Rectal smooth muscle tissue (tissue), 1 donor: ENCODE measurements at regions not wholly inside any gene's neighbourhood (a gene's known extent, or its start where the extent isn't known, plus 50 kb on each side); places are given as distances from the start of the nearest gene placed in this dataset.

Source experiments
- H3K27ac ChIP-seq: one replicate; pipeline ENCODE4 v1.7.0; 2013; ENCODE audit warnings: low read depth, low read length, inconsistent platforms
- H3K27me3 ChIP-seq: one replicate; pipeline ENCODE4 v1.7.0; 2013; ENCODE audit warnings: low read length; ENCODE audit not compliant: control insufficient read depth, insufficient read depth
- H3K36me3 ChIP-seq: one replicate; pipeline ENCODE4 v1.7.0; 2013; ENCODE audit warnings: low read length; ENCODE audit not compliant: control insufficient read depth, insufficient read depth
- H3K4me1 ChIP-seq: one replicate; pipeline ENCODE4 v1.7.0; 2013; ENCODE audit warnings: low read length; ENCODE audit not compliant: control insufficient read depth, insufficient read depth
- H3K4me3 ChIP-seq: one replicate; pipeline ENCODE4 v1.7.0; 2013; ENCODE audit warnings: low read length
- H3K9ac ChIP-seq: one replicate; pipeline ENCODE4 v1.7.0; 2013; ENCODE audit warnings: low read length

GRCh38 chr18:45496741-45497140, 118.5 kb upstream of the SLC14A2 start:
- Histone ChIP-seq H3K9ac (no peak overlapping the region), H3K4me3 (no peak overlapping the region), H3K36me3 (no peaks in the 10 kb centered on the region), H3K27ac (no peak overlapping the region), H3K4me1 (no peaks in the 10 kb centered on the region), H3K27me3 (no peaks in the 10 kb centered on the region)

GRCh38 chr18:45497595-45498286, 117.5 kb upstream of the SLC14A2 start:
- Histone ChIP-seq H3K9ac (no peak overlapping the region), H3K36me3 (no peaks in the 10 kb centered on the region), H3K27me3 (no peaks in the 10 kb centered on the region), H3K27ac (no peak overlapping the region), H3K4me3 (no peak overlapping the region), H3K4me1 (no peaks in the 10 kb centered on the region)

GRCh38 chr18:45498287-45498658, 117.0 kb upstream of the SLC14A2 start:
- Histone ChIP-seq H3K4me3 (no peak overlapping the region), H3K27me3 (no peaks in the 10 kb centered on the region), H3K9ac (no peak overlapping the region), H3K27ac (no peak overlapping the region), H3K4me1 (no peaks in the 10 kb centered on the region), H3K36me3 (no peaks in the 10 kb centered on the region)

- no peak overlapping the region for H3K4me3 ChIP-seq
- no peak overlapping the region for H3K9ac ChIP-seq
- no peaks in the 10 kb centered on the region for H3K27me3 ChIP-seq
- no peaks in the 10 kb centered on the region for H3K36me3 ChIP-seq
- H3K4me1 ChIP-seq, result no peaks in the 10 kb centered on the region
- no peak overlapping the region for H3K27ac ChIP-seq
These were observed 111.3 kb upstream of the SLC14A2 start for GRCh38 chr18:45503990-45504389.

GRCh38 chr18:45505497-45506206, 109.6 kb upstream of the SLC14A2 start:
- Histone ChIP-seq H3K27me3 (no peaks in the 10 kb centered on the region), H3K4me3 (no peak overlapping the region), H3K9ac (no peak overlapping the region), H3K4me1 (no peaks in the 10 kb centered on the region), H3K27ac (no peak overlapping the region), H3K36me3 (no peaks in the 10 kb centered on the region)

- Histone ChIP-seq H3K27me3 (no peaks in the 10 kb centered on the region), H3K9ac (no peak overlapping the region), H3K4me1 (no peaks in the 10 kb centered on the region), H3K36me3 (no peaks in the 10 kb centered on the region), H3K4me3 (no peak overlapping the region), H3K27ac (no peak overlapping the region)
These were observed 108.3 kb upstream of the SLC14A2 start for GRCh38 chr18:45506951-45507350.

- Histone ChIP-seq H3K4me1 (no peaks in the 10 kb centered on the region), H3K36me3 (no peaks in the 10 kb centered on the region), H3K27me3 (no peaks in the 10 kb centered on the region), H3K4me3 (no peak overlapping the region), H3K9ac (no peak overlapping the region), H3K27ac (no peak overlapping the region)
These were observed 105.7 kb upstream of the SLC14A2 start for GRCh38 chr18:45509535-45509934.

- Histone ChIP-seq H3K27me3 (no peaks in the 10 kb centered on the region), H3K36me3 (no peaks in the 10 kb centered on the region), H3K4me1 (no peaks in the 10 kb centered on the region), H3K27ac (no peak overlapping the region), H3K9ac (no peak overlapping the region), H3K4me3 (no peak overlapping the region)
These were observed 104.6 kb upstream of the SLC14A2 start for GRCh38 chr18:45510656-45511055.

- H3K27ac ChIP-seq, result no peak overlapping the region
- H3K4me1 ChIP-seq, result no peaks in the 10 kb centered on the region
- no peaks in the 10 kb centered on the region for H3K27me3 ChIP-seq
- H3K36me3 ChIP-seq, result no peaks in the 10 kb centered on the region
- no peak overlapping the region for H3K4me3 ChIP-seq
- no peak overlapping the region for H3K9ac ChIP-seq
These were observed 102.8 kb upstream of the SLC14A2 start for GRCh38 chr18:45512363-45512953.

GRCh38 chr18:45517181-45517741, 98.0 kb upstream of the SLC14A2 start:
- Histone ChIP-seq H3K4me1 (peaks cover 5% of the 10 kb centered on the region), H3K4me3 (no peak overlapping the region), H3K9ac (no peak overlapping the region), H3K36me3 (no peaks in the 10 kb centered on the region), H3K27me3 (no peaks in the 10 kb centered on the region), H3K27ac (no peak overlapping the region)

- no peak overlapping the region for H3K4me3 ChIP-seq
- H3K9ac ChIP-seq, result no peak overlapping the region
- H3K27me3 ChIP-seq, result no peaks in the 10 kb centered on the region
- peaks cover 5% of the 10 kb centered on the region for H3K4me1 ChIP-seq
- H3K36me3 ChIP-seq, result no peaks in the 10 kb centered on the region
- no peak overlapping the region for H3K27ac ChIP-seq
These were observed 96.7 kb upstream of the SLC14A2 start for GRCh38 chr18:45518311-45519155.
